ENCODE measurements at regions not wholly inside any gene's neighbourhood (a gene's known extent, or its start where the extent isn't known, plus 50 kb on each side); places are given as distances from the start of the nearest gene placed in this dataset.

- CTCF ChIA-PET = no interaction called here
- Histone ChIP-seq H3K36me3 (ENCODE audit: control insufficient read depth in 2 of 2, insufficient read depth in 1 of 2, low read length in 2 of 2) (no peaks in the 10 kb centered on the region), H3K9me3 (ENCODE audit: control insufficient read depth, insufficient read depth, low read depth, low read length) (no peaks in the 10 kb centered on the region), H3K4me3 (ENCODE audit: low read depth, low read length) (no peak overlapping the region), H3K4me1 (ENCODE audit: control insufficient read depth, insufficient read depth, low read length) (no peaks in the 10 kb centered on the region), H3K27ac (ENCODE audit: extremely low read depth, low read depth, low read length) (no peak overlapping the region)
- no peak for TF ChIP-seq ZFP69B (tag by site-specific recombination; IDR thresholded peaks at IDR 0.05)
- no peak for TF ChIP-seq ZBTB44 (tag by site-specific recombination; IDR thresholded peaks at IDR 0.05)
- TF ChIP-seq ZNF610 (tag by site-specific recombination; IDR thresholded peaks at IDR 0.05; ENCODE audit: borderline replicate concordance) = no peak
- TF ChIP-seq ZNF18 (tag by site-specific recombination; IDR thresholded peaks at IDR 0.05) = no peak
- no peak for TF ChIP-seq IKZF3 (tag by site-specific recombination; IDR thresholded peaks at IDR 0.05)
- no peak for TF ChIP-seq ZBTB20 (tag by site-specific recombination; IDR thresholded peaks at IDR 0.05)
- TF ChIP-seq ZNF280C (tag by site-specific recombination; IDR thresholded peaks at IDR 0.05) = no peak
- no peak for TF ChIP-seq CTCF (tag by site-specific recombination; IDR thresholded peaks at IDR 0.05)
- POLR2A ChIA-PET = no interaction called here
Measured at GRCh38 chr16:5460701-5461100, 363.1 kb upstream of the EEF2KMT start.

GRCh38 chr16:5459863-5460262 lies 362.3 kb upstream of the EEF2KMT start:
- CTCF ChIA-PET = interaction anchor here (0.6 kb wide), 1 partner anchor 79 kb away, joined by 3 read pairs; no protein-coding TSS in a partner anchor

More at GRCh38 chr16:5459863-5460262, 362.3 kb upstream of the EEF2KMT start:
- H3K27ac ChIP-seq (ENCODE audit: extremely low read depth, low read depth, low read length) = no peak overlapping the region
- TF ChIP-seq ZNF335 (tag by site-specific recombination; conservative IDR thresholded peaks at IDR 0.05) = no peak
- TF ChIP-seq ZNF664 (tag by site-specific recombination; IDR thresholded peaks at IDR 0.05) = no peak
- TF ChIP-seq CTCF (tag by site-specific recombination; IDR thresholded peaks at IDR 0.05) = no peak
- no peak for TF ChIP-seq ZNF18 (tag by site-specific recombination; IDR thresholded peaks at IDR 0.05)
- no peak overlapping the region for H3K4me3 ChIP-seq (ENCODE audit: low read depth, low read length)
- no peaks in the 10 kb centered on the region for H3K36me3 ChIP-seq (ENCODE audit: control insufficient read depth in 2 of 2, insufficient read depth in 1 of 2, low read length in 2 of 2)
- H3K4me1 ChIP-seq (ENCODE audit: control insufficient read depth, insufficient read depth, low read length) = no peaks in the 10 kb centered on the region
- no peaks in the 10 kb centered on the region for H3K9me3 ChIP-seq (ENCODE audit: control insufficient read depth, insufficient read depth, low read depth, low read length)
- POLR2A ChIA-PET = no interaction called here

Measured in HEK293 (cell line).